ENCODE measurements at regions not wholly inside any gene's neighbourhood (a gene's known extent, or its start where the extent isn't known, plus 50 kb on each side); places are given as distances from the start of the nearest gene placed in this dataset.

DNA sequence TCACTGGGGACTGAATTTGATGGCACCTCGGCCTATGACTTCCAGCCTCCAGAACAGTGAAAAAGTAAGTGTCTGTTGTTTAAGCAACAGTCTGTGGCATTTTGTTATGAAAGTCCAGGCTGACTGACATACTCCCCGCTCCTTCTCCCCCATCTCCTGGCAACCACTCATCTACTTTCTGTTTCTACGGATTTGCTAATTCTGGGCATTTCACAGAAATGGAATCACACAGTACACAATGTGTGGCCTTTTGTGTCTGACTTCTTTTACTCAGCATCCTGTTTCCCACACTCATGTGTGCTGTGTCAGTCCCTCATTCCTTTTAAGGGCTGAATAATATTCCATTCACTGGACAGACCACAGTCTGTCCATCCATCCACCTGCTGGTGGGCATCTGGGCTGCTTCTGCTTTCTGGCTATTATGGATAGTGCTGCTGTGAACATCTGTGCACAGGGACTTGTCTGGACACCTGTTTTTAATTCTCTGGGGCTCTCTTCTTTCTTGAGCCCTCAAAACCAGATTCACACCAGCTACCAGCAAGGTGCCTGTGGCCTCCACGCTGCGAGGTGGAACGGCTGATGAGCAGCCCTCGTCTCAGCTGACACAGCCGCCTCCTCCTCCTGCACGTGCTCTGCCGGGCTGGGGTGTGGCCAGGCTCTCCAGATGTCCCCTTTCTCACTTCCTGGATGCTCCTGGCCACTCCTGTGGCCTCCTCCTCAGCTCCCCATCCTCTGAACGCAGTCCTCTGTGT is 333.1 kb downstream of the CTTN start:
- H3K27ac ChIP-seq (ENCODE audit: low read depth, low read length) = no peak overlapping the region
- H3K9ac ChIP-seq (ENCODE audit: low read length) = no peak overlapping the region
- no peaks in the 10 kb centered on the region for H3K9me3 ChIP-seq (ENCODE audit: control insufficient read depth, insufficient read depth, low read depth, low read length)
- H3K27me3 ChIP-seq (ENCODE audit: control insufficient read depth, insufficient read depth, low read length) = no peaks in the 10 kb centered on the region
- H3K4me3 ChIP-seq (ENCODE audit: low read depth, low read length) = no peak overlapping the region
- H3K4me1 ChIP-seq (ENCODE audit: control insufficient read depth, insufficient read depth, low read length) = peaks cover 6% of the 10 kb centered on the region; the same call in 1 of the 2 replicates
- no peaks in the 10 kb centered on the region for H3K36me3 ChIP-seq (ENCODE audit: control insufficient read depth, insufficient read depth, low read length)

DNA sequence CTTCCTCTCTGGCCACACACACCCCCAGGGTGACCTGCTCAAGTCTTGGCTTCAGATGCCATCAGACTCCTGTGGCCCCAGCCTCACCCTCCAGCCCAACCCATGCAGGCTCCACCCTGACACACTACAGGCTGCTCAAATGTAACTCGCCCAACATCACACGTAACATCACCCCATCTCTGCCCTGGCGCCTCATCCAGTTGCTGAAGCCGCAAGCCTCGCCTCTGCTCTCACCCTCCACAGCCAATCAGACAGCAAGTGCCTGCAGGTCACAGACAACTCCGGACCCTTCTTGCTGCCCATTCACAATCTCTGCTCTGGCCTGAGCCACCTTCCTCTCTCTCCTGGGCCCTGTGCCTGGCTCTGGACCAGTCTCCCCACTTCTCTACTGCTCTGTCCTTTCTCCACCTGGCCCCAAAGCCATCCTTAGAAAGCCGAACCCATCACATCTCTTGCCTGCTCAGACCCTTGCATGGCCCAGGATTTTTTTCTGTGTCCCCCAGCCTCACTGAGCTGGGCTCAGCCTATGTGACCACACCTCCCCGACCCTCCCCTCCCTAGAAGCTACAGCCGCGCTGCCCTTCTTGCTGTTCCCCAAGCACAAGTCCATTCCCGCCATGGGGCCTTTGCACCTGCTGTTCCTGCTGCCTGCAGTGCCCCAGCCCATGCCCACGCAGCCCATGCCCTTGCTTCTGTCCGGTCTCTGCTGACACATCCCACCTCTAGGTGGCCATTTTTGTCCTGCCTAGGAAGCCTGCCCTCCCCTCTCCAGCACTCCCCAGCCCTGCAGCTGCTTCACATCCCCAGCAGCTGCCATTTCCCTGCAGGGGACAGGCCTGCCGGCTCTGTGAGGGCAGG is 333.9 kb downstream of the CTTN start:
- Histone ChIP-seq H3K4me1 (ENCODE audit: control insufficient read depth, insufficient read depth, low read length) (peaks cover 6% of the 10 kb centered on the region; the same call in 1 of the 2 replicates), H3K4me3 (ENCODE audit: low read depth, low read length) (no peak overlapping the region), H3K9me3 (ENCODE audit: control insufficient read depth, insufficient read depth, low read depth, low read length) (no peaks in the 10 kb centered on the region), H3K27ac (ENCODE audit: low read depth, low read length) (no peak overlapping the region), H3K9ac (ENCODE audit: low read length) (no peak overlapping the region), H3K27me3 (ENCODE audit: control insufficient read depth, insufficient read depth, low read length) (no peaks in the 10 kb centered on the region), H3K36me3 (ENCODE audit: control insufficient read depth, insufficient read depth, low read length) (no peaks in the 10 kb centered on the region)

DNA sequence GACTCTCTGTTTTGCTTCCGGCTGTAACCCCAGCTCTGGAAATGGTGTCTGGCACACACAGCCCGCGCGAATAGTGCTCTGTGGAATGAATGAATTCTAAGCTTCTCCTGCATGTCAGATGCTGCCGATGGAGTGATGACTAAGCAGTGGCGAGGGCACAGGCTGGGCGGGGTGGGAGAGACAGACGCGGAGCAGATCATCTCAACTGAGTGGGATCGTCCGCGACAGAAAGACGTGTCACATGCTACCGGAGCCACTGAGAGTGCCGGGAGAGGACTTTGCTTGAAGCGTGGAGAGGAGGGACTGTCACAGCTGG is 334.5 kb downstream of the CTTN start:
- no peaks in the 10 kb centered on the region for H3K36me3 ChIP-seq (ENCODE audit: control insufficient read depth, insufficient read depth, low read length)
- H3K9me3 ChIP-seq (ENCODE audit: control insufficient read depth, insufficient read depth, low read depth, low read length) = no peaks in the 10 kb centered on the region
- H3K27me3 ChIP-seq (ENCODE audit: control insufficient read depth, insufficient read depth, low read length) = no peaks in the 10 kb centered on the region
- no peak overlapping the region for H3K4me3 ChIP-seq (ENCODE audit: low read depth, low read length)
- H3K9ac ChIP-seq (ENCODE audit: low read length) = no peak overlapping the region
- no peak overlapping the region for H3K27ac ChIP-seq (ENCODE audit: low read depth, low read length)
- H3K4me1 ChIP-seq (ENCODE audit: control insufficient read depth, insufficient read depth, low read length) = peaks cover 6% of the 10 kb centered on the region; the same call in 1 of the 2 replicates

DNA sequence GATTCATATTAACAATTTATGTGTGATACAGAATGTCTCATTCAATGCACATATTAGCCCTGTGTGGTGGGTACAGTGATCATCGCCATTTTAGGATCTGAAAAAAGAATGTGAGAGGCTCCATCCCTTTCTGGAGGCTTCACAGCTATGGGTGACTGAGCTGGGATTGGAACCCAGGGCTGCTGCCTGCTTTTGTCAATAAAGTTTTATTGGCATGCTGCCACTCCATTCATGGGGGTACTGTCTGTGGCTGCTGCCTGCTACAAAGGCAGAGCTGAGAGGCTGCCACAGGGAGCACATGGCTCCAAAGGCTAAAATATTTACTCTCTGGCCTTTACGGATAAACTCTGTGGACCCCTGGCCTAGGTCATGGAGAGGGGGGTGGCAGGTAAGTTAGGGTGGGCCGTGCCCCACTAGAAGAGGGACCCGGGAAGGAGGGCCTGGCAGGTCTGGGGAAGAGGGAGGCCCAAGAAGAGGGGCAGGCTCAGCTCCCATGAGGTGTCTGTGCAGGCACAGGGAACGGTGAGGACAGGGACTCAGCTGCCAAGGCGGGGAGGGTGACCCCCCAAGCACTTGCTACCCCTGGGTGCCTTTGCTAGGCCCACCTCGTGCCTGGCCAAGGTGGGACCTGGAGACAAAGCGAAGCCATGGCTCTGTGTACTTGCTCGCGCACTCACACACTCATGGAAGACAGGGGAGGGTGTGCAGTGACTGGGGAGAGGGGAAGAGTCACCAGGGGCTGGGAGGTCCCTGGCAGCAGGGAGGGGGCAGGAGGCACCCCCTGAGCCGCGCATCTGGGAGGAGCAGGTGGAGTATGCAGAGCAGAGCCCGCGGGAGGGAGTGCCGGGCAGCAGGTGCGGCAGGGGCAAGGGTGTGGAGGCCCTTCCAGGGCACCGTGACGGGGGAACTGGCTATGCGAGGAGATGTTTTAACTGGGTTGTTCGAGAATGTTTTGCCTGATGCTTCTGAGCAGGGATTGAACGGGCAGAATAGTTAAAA is 335.3 kb downstream of the CTTN start:
- H3K27ac ChIP-seq (ENCODE audit: low read depth, low read length) = no peak overlapping the region
- H3K4me3 ChIP-seq (ENCODE audit: low read depth, low read length) = no peak overlapping the region
- H3K9me3 ChIP-seq (ENCODE audit: control insufficient read depth, insufficient read depth, low read depth, low read length) = no peaks in the 10 kb centered on the region
- no peaks in the 10 kb centered on the region for H3K27me3 ChIP-seq (ENCODE audit: control insufficient read depth, insufficient read depth, low read length)
- H3K9ac ChIP-seq (ENCODE audit: low read length) = no peak overlapping the region
- H3K36me3 ChIP-seq (ENCODE audit: control insufficient read depth, insufficient read depth, low read length) = no peaks in the 10 kb centered on the region
- H3K4me1 ChIP-seq (ENCODE audit: control insufficient read depth, insufficient read depth, low read length) = peaks cover 6% of the 10 kb centered on the region; the same call in 1 of the 2 replicates

DNA sequence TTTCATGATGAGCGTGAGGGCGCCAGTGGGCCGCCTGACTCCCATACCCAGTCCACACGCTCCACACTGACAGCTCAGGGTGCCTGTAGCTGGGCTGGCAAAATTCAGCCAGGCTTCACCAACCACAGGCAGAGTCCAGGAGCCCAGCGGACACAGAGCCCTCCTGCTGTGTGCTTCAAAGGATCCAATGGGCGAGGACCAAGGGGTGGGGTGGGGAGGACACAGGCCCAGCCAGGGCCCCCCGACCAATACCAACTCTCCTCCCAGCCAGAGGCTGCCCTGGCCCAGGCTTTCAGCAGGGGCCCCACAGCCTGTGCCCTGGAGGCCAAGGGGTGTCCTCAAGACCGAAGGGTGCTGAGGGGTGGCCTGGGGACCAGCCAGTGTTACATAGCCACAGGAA is 336.1 kb downstream of the CTTN start:
- H3K27me3 ChIP-seq (ENCODE audit: control insufficient read depth, insufficient read depth, low read length) = no peaks in the 10 kb centered on the region
- no peak overlapping the region for H3K27ac ChIP-seq (ENCODE audit: low read depth, low read length)
- no peak overlapping the region for H3K4me3 ChIP-seq (ENCODE audit: low read depth, low read length)
- H3K36me3 ChIP-seq (ENCODE audit: control insufficient read depth, insufficient read depth, low read length) = no peaks in the 10 kb centered on the region
- no peaks in the 10 kb centered on the region for H3K9me3 ChIP-seq (ENCODE audit: control insufficient read depth, insufficient read depth, low read depth, low read length)
- peaks cover 6% of the 10 kb centered on the region; the same call in 1 of the 2 replicates for H3K4me1 ChIP-seq (ENCODE audit: control insufficient read depth, insufficient read depth, low read length)
- no peak overlapping the region for H3K9ac ChIP-seq (ENCODE audit: low read length)

DNA sequence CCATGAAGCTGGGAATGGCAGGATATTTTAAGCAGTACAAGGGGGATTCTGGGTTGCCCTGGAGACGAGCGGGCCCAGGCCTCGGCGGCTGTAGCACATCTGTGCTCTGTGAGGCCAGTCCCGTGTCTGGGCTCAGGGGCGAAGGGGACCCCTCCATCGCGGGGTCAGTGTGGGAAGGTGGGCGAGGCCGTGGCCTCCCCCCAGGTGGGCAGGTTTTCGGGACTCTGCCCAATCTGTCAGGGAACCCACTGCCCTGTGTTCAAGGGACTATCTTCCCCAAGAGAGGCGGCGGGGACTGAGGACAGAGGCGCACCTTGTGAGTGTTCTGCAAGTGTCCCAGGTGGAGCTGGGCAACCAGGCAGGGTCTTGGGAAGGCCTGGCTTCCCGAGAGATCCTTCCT is 336.6 kb downstream of the CTTN start:
- Histone ChIP-seq H3K9ac (ENCODE audit: low read length) (no peak overlapping the region), H3K9me3 (ENCODE audit: control insufficient read depth, insufficient read depth, low read depth, low read length) (no peaks in the 10 kb centered on the region), H3K27ac (ENCODE audit: low read depth, low read length) (no peak overlapping the region), H3K4me3 (ENCODE audit: low read depth, low read length) (no peak overlapping the region), H3K4me1 (ENCODE audit: control insufficient read depth, insufficient read depth, low read length) (peaks cover 6% of the 10 kb centered on the region; the same call in 1 of the 2 replicates), H3K27me3 (ENCODE audit: control insufficient read depth, insufficient read depth, low read length) (no peaks in the 10 kb centered on the region), H3K36me3 (ENCODE audit: control insufficient read depth, insufficient read depth, low read length) (no peaks in the 10 kb centered on the region)

DNA sequence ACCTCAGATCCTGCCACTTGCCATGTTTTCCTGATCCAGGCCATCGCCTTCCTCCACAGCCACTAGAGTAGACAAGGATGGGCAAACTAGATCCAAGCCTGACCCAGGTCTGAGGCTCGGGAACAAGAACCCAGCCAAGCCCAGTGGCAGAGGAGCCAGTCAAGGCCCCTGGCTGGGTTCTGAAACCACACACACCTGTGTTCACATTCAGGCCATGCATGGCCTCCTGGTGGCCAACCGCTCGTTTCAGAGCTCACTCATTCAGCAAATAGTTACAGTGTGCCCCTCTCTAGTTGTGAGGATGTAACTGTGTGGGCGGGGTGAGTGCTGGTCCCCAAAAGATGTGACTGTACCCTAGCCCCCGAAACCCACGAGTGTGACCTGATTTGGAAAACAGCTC is 337.6 kb downstream of the CTTN start:
- no peaks in the 10 kb centered on the region for H3K9me3 ChIP-seq (ENCODE audit: control insufficient read depth, insufficient read depth, low read depth, low read length)
- no peak overlapping the region for H3K27ac ChIP-seq (ENCODE audit: low read depth, low read length)
- H3K9ac ChIP-seq (ENCODE audit: low read length) = no peak overlapping the region
- peaks cover 9% of the 10 kb centered on the region; the same call in 1 of the 2 replicates for H3K4me1 ChIP-seq (ENCODE audit: control insufficient read depth, insufficient read depth, low read length)
- H3K36me3 ChIP-seq (ENCODE audit: control insufficient read depth, insufficient read depth, low read length) = no peaks in the 10 kb centered on the region
- H3K27me3 ChIP-seq (ENCODE audit: control insufficient read depth, insufficient read depth, low read length) = no peaks in the 10 kb centered on the region
- H3K4me3 ChIP-seq (ENCODE audit: low read depth, low read length) = no peak overlapping the region

DNA sequence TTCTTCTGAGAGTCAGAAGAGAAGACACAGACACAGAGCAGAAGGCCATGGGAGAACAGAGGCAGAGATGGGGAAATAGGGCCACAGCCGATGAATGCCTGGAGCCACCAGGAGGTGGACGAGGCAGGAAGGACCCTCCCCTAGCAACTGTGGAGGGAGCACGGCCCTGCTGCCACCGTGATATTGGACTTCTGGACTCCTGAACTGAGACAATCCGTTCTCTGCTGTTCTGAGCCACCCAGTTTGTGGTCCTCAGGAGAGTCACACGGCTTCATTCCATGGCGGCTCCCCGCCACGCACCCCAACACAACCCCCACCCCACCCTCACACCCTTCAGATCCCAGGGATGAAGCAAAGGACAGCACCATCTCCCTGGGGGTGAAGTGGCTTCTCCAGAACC is 338.1 kb downstream of the CTTN start:
- Histone ChIP-seq H3K4me1 (ENCODE audit: control insufficient read depth, insufficient read depth, low read length) (peaks cover 9% of the 10 kb centered on the region; the same call in 1 of the 2 replicates), H3K9me3 (ENCODE audit: control insufficient read depth, insufficient read depth, low read depth, low read length) (no peaks in the 10 kb centered on the region), H3K4me3 (ENCODE audit: low read depth, low read length) (no peak overlapping the region), H3K9ac (ENCODE audit: low read length) (no peak overlapping the region), H3K27ac (ENCODE audit: low read depth, low read length) (no peak overlapping the region), H3K36me3 (ENCODE audit: control insufficient read depth, insufficient read depth, low read length) (no peaks in the 10 kb centered on the region), H3K27me3 (ENCODE audit: control insufficient read depth, insufficient read depth, low read length) (no peaks in the 10 kb centered on the region)

DNA sequence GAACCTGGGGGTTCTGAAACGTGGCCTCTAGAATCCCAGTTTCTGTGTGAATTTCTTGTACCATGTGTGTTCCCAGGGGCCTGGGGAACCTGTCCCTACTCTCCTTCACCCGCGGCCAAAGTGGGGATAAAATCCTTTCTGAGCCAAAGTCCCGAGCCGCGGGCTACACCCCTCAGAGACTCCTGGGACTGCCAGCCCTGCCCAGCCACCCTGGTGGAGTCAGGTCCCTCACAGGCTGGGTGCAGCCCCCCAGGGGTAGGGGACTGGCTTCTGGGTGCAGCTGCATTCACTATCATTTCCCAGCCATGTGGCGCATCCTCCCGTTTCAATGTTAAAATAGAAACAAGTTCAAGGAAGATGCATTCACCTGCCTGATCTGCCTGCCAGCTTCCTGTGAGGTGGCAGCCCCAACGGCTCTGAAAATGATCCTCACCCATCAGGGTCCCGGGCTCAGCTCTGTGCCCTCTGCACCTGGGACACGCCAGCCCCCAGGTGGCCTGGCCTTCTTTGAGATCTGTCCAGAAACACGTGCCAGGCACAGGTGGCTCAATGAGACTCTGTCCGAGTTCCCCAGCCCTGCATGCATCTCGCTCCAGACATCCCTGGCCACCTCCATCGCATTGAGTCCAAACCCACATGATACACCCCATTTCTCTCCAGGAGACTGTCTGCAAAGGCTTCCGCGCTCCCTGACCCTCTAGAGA is 338.8 kb downstream of the CTTN start:
- no peak overlapping the region for H3K4me3 ChIP-seq (ENCODE audit: low read depth, low read length)

More for the DNA sequence above, 338.8 kb downstream of the CTTN start:
- no peak overlapping the region for H3K9ac ChIP-seq (ENCODE audit: low read length)
- H3K36me3 ChIP-seq (ENCODE audit: control insufficient read depth, insufficient read depth, low read length) = no peaks in the 10 kb centered on the region
- H3K9me3 ChIP-seq (ENCODE audit: control insufficient read depth, insufficient read depth, low read depth, low read length) = no peaks in the 10 kb centered on the region
- no peak overlapping the region for H3K27ac ChIP-seq (ENCODE audit: low read depth, low read length)
- H3K27me3 ChIP-seq (ENCODE audit: control insufficient read depth, insufficient read depth, low read length) = no peaks in the 10 kb centered on the region
- H3K4me1 ChIP-seq (ENCODE audit: control insufficient read depth, insufficient read depth, low read length) = peaks cover 13% of the 10 kb centered on the region

All from HUES6 (cell line).